ENCODE measurements at regions not wholly inside any gene's neighbourhood (a gene's known extent, or its start where the extent isn't known, plus 50 kb on each side); places are given as distances from the start of the nearest gene placed in this dataset.

GRCh38 chr11:35066030-35066429 lies 72.9 kb upstream of the CD44 start:
- TF ChIP-seq EZH2 (IDR thresholded peaks at IDR 0.05; ENCODE audit: borderline replicate concordance, low read length) (no peak), CTCF (conservative IDR thresholded peaks at IDR 0.05 in 1 of 2, IDR thresholded peaks at IDR 0.05 in 1 of 2; ENCODE audit: extremely low read depth in 1 of 2, insufficient read depth in 1 of 2, low read depth in 1 of 2, low read length in 2 of 2) (no peak)
